GM19238 (cell line): ENCODE measurements at regions not wholly inside any gene's neighbourhood (a gene's known extent, or its start where the extent isn't known, plus 50 kb on each side); places are given as distances from the start of the nearest gene placed in this dataset.

Source experiments
- DNase-seq: peaks from one replicate; pipeline ENCODE4 v3.0.0; 2011; ENCODE audit warnings: low spot score; ENCODE audit not compliant: insufficient read length

- DNase-seq = no peak
Measured at GRCh38 chr9:95678759-95679158, 162.0 kb upstream of the PTCH1 start.

- no peak for DNase-seq
Measured at GRCh38 chr9:95670122-95670521, 153.4 kb upstream of the PTCH1 start.

- no peak for DNase-seq
Measured at GRCh38 chr9:95669253-95669652, 152.5 kb upstream of the PTCH1 start.

GRCh38 chr9:95667789-95668188 is 151.0 kb upstream of the PTCH1 start:
- DNase-seq = no peak

GRCh38 chr9:95666785-95667155 is 150.0 kb upstream of the PTCH1 start:
- no peak for DNase-seq

- no peak for DNase-seq
Measured at GRCh38 chr9:95666096-95666784, 149.5 kb upstream of the PTCH1 start.

GRCh38 chr9:95653246-95653645 is 136.5 kb upstream of the PTCH1 start:
- no peak for DNase-seq

GRCh38 chr9:95650720-95651119 is 133.9 kb upstream of the PTCH1 start:
- no peak for DNase-seq

GRCh38 chr9:95649801-95650213 is 133.0 kb upstream of the PTCH1 start:
- no peak for DNase-seq

GRCh38 chr9:95648225-95648624 is 131.5 kb upstream of the PTCH1 start:
- no peak for DNase-seq

GRCh38 chr9:95645992-95646391 is 129.2 kb upstream of the PTCH1 start:
- DNase-seq = no peak

- DNase-seq = no peak
Measured at GRCh38 chr9:95645579-95645978, 128.8 kb upstream of the PTCH1 start.

- DNase-seq = no peak
Measured at GRCh38 chr9:95644377-95644776, 127.6 kb upstream of the PTCH1 start.

GRCh38 chr9:95643619-95644018 is 126.8 kb upstream of the PTCH1 start:
- no peak for DNase-seq

- DNase-seq = no peak
Measured at GRCh38 chr9:95642189-95642588, 125.4 kb upstream of the PTCH1 start.

- DNase-seq = no peak
Measured at GRCh38 chr9:95641586-95641985, 124.8 kb upstream of the PTCH1 start.

GRCh38 chr9:95640336-95640735 is 123.6 kb upstream of the PTCH1 start:
- DNase-seq = no peak

- DNase-seq = no peak
Measured at GRCh38 chr9:95635986-95636671, 119.4 kb upstream of the PTCH1 start.

GRCh38 chr9:95634536-95634935 is 117.8 kb upstream of the PTCH1 start:
- no peak for DNase-seq

- no peak for DNase-seq
Measured at GRCh38 chr9:95634114-95634513, 117.3 kb upstream of the PTCH1 start.

GRCh38 chr9:95629585-95629984 is 112.8 kb upstream of the PTCH1 start:
- no peak for DNase-seq

- no peak for DNase-seq
Measured at GRCh38 chr9:95627802-95628201, 111.0 kb upstream of the PTCH1 start.

- DNase-seq = no peak
Measured at GRCh38 chr9:95626885-95627558, 110.3 kb upstream of the PTCH1 start.
